ENCODE measurements at regions not wholly inside any gene's neighbourhood (a gene's known extent, or its start where the extent isn't known, plus 50 kb on each side); places are given as distances from the start of the nearest gene placed in this dataset.

- FAIRE-seq (no peak), DNase-seq (ENCODE audit: low read depth, low spot score) (no peak)
- Histone ChIP-seq H3K36me3 (ENCODE audit: control insufficient read depth in 2 of 2, extremely low read depth in 1 of 2, insufficient read depth in 2 of 2, low read length in 2 of 2) (no peaks in the 10 kb centered on the region), H2AFZ (ENCODE audit: control insufficient read depth, low read length) (no peak overlapping the region), H3K4me2 (ENCODE audit: control insufficient read depth, extremely low read depth, insufficient read depth, low read depth, low read length) (no peak overlapping the region), H3K27ac (ENCODE audit: control insufficient read depth, insufficient read depth, low read length) (no peak overlapping the region), H3K9me3 (ENCODE audit: control insufficient read depth, low read depth, low read length) (peaks cover 9% of the 10 kb centered on the region), H3K9ac (ENCODE audit: control insufficient read depth, extremely low read depth, insufficient read depth, low read length) (no peak overlapping the region), H3K79me2 (ENCODE audit: control insufficient read depth, insufficient read depth, low read length) (no peaks in the 10 kb centered on the region), H3K9me1 (ENCODE audit: control insufficient read depth, extremely low read depth, insufficient read depth, low read length) (no peaks in the 10 kb centered on the region), H3K27me3 (ENCODE audit: control insufficient read depth, extremely low read depth, insufficient read depth, low read length) (no peaks in the 10 kb centered on the region), H3K4me3 (ENCODE audit: control insufficient read depth in 2 of 3, extremely low read depth in 1 of 3, insufficient read depth in 2 of 3, low read depth in 1 of 3, low read length in 3 of 3) (no peak overlapping the region), H4K20me1 (ENCODE audit: control insufficient read depth, extremely low read depth, insufficient read depth, low read length) (no peaks in the 10 kb centered on the region), H3K4me1 (ENCODE audit: control insufficient read depth, extremely low read depth, insufficient read depth, low read length) (no peaks in the 10 kb centered on the region)
- TF ChIP-seq EZH2 (IDR thresholded peaks at IDR 0.05; ENCODE audit: low read length) (no peak), CTCF (optimal IDR thresholded peaks at IDR 0.05 in 1 of 3, IDR thresholded peaks at IDR 0.05 in 1 of 3, conservative IDR thresholded peaks at IDR 0.05 in 1 of 3; ENCODE audit: extremely low read depth in 1 of 3, insufficient read depth in 2 of 3, low read length in 3 of 3) (no peak)
- dilution Hi-C loops (cut with MboI; ENCODE audit: extremely low pct_ligation_motif_present, low sequenced_read_pairs), result no loop called here
Measured at GRCh38 chr18:78893281-78894032, 86.2 kb upstream of the SALL3 start.

- H2AFZ ChIP-seq (ENCODE audit: control insufficient read depth, low read length), result no peak overlapping the region
- H3K27ac ChIP-seq (ENCODE audit: control insufficient read depth, insufficient read depth, low read length), result no peak overlapping the region
- no peaks in the 10 kb centered on the region for H3K79me2 ChIP-seq (ENCODE audit: control insufficient read depth, insufficient read depth, low read length)
- no peak for FAIRE-seq
- H3K4me2 ChIP-seq (ENCODE audit: control insufficient read depth, extremely low read depth, insufficient read depth, low read depth, low read length), result no peak overlapping the region
- DNase-seq (ENCODE audit: low read depth, low spot score), result no peak
- H3K4me1 ChIP-seq (ENCODE audit: control insufficient read depth, extremely low read depth, insufficient read depth, low read length), result no peaks in the 10 kb centered on the region
- TF ChIP-seq EZH2 (IDR thresholded peaks at IDR 0.05; ENCODE audit: low read length), result no peak
- no peak for TF ChIP-seq CTCF (optimal IDR thresholded peaks at IDR 0.05 in 1 of 3, IDR thresholded peaks at IDR 0.05 in 1 of 3, conservative IDR thresholded peaks at IDR 0.05 in 1 of 3; ENCODE audit: extremely low read depth in 1 of 3, insufficient read depth in 2 of 3, low read length in 3 of 3)
- H3K27me3 ChIP-seq (ENCODE audit: control insufficient read depth, extremely low read depth, insufficient read depth, low read length), result no peaks in the 10 kb centered on the region
- no peaks in the 10 kb centered on the region for H3K9me1 ChIP-seq (ENCODE audit: control insufficient read depth, extremely low read depth, insufficient read depth, low read length)
- H3K36me3 ChIP-seq (ENCODE audit: control insufficient read depth in 2 of 2, extremely low read depth in 1 of 2, insufficient read depth in 2 of 2, low read length in 2 of 2), result no peaks in the 10 kb centered on the region
- peaks cover 14% of the 10 kb centered on the region for H3K9me3 ChIP-seq (ENCODE audit: control insufficient read depth, low read depth, low read length)
- no peak overlapping the region for H3K4me3 ChIP-seq (ENCODE audit: control insufficient read depth in 2 of 3, extremely low read depth in 1 of 3, insufficient read depth in 2 of 3, low read depth in 1 of 3, low read length in 3 of 3)
- no peak overlapping the region for H3K9ac ChIP-seq (ENCODE audit: control insufficient read depth, extremely low read depth, insufficient read depth, low read length)
- H4K20me1 ChIP-seq (ENCODE audit: control insufficient read depth, extremely low read depth, insufficient read depth, low read length), result no peaks in the 10 kb centered on the region
- dilution Hi-C loops (cut with MboI; ENCODE audit: extremely low pct_ligation_motif_present, low sequenced_read_pairs), result no loop called here
Measured at GRCh38 chr18:78894033-78894305, 85.6 kb upstream of the SALL3 start.

Data from keratinocyte (primary cell).